Activated naive CD4-positive, alpha-beta T cell treated with anti-CD3 and anti-CD28 coated beads, Interleukin-2, amount 10 ng/mL, durations not matched to agents 7 days and 5 days (primary cell): ENCODE measurements at regions not wholly inside any gene's neighbourhood (a gene's known extent, or its start where the extent isn't known, plus 50 kb on each side); places are given as distances from the start of the nearest gene placed in this dataset.
A peak's percentile ranks its signal among the peaks of the same experiment; 100 is the strongest.

Experiments
- CTCF ChIA-PET: fragments of 350-600 bp; sonication (Branson Sonifier 250); formaldehyde crosslinking; loops from one replicate; lab custom pipeline; 2021; ENCODE audit warnings: antibody characterized with exemption; lab: Charles Lee
- DNase-seq: peaks from one replicate; pipeline ENCODE4 v3.0.0-alpha.2; 2020
- H3K27ac Mint-ChIP-seq: one replicate; pipeline ENCODE4 v1.8.0; 2021; ENCODE audit warnings: mild to moderate bottlenecking, moderate library complexity, mixed read lengths
- H3K27me3 Mint-ChIP-seq: one replicate; pipeline ENCODE4 v1.8.0; 2021; ENCODE audit warnings: mild to moderate bottlenecking, mixed read lengths
- H3K36me3 Mint-ChIP-seq: one replicate; pipeline ENCODE4 v1.8.0; 2021; ENCODE audit warnings: mixed read lengths
- H3K4me1 Mint-ChIP-seq: one replicate; pipeline ENCODE4 v1.8.0; 2021; ENCODE audit warnings: mixed read lengths
- H3K4me3 Mint-ChIP-seq: one replicate; pipeline ENCODE4 v1.8.0; 2021; ENCODE audit warnings: mild to moderate bottlenecking, moderate library complexity, mixed read lengths
- H3K9me3 Mint-ChIP-seq: one replicate; pipeline ENCODE4 v1.8.0; 2021; ENCODE audit warnings: mixed read lengths

- Mint-ChIP-seq H3K4me3 (no peak overlapping the region), H3K27me3 (no peaks in the 10 kb centered on the region), H3K4me1 (no peaks in the 10 kb centered on the region), H3K9me3 (no peaks in the 10 kb centered on the region), H3K27ac (no peak overlapping the region), H3K36me3 (no peaks in the 10 kb centered on the region)
- no peak for DNase-seq
- CTCF ChIA-PET: no interaction called here
Measured at GRCh38 chr2:57881998-57882888, 164.4 kb upstream of the VRK2 start.

GRCh38 chr2:57882895-57883515 lies 163.6 kb upstream of the VRK2 start:
- Mint-ChIP-seq H3K27ac (no peak overlapping the region), H3K9me3 (no peaks in the 10 kb centered on the region), H3K4me1 (no peaks in the 10 kb centered on the region), H3K36me3 (no peaks in the 10 kb centered on the region), H3K4me3 (no peak overlapping the region), H3K27me3 (no peaks in the 10 kb centered on the region)
- CTCF ChIA-PET: no interaction called here
- DNase-seq: no peak

GRCh38 chr2:57884281-57884680 lies 162.3 kb upstream of the VRK2 start:
- CTCF ChIA-PET: no interaction called here
- H3K27me3 Mint-ChIP-seq: no peaks in the 10 kb centered on the region
- no peak for DNase-seq
- no peak overlapping the region for H3K27ac Mint-ChIP-seq
- H3K9me3 Mint-ChIP-seq: no peaks in the 10 kb centered on the region
- peaks cover 7% of the 10 kb centered on the region for H3K4me1 Mint-ChIP-seq
- H3K4me3 Mint-ChIP-seq: no peak overlapping the region
- H3K36me3 Mint-ChIP-seq: no peaks in the 10 kb centered on the region

- Mint-ChIP-seq H3K27ac (no peak overlapping the region), H3K4me3 (no peak overlapping the region), H3K36me3 (no peaks in the 10 kb centered on the region), H3K4me1 (peaks cover 7% of the 10 kb centered on the region), H3K9me3 (no peaks in the 10 kb centered on the region), H3K27me3 (no peaks in the 10 kb centered on the region)
- CTCF ChIA-PET: no interaction called here
- no peak for DNase-seq
Measured at GRCh38 chr2:57885742-57886141, 160.9 kb upstream of the VRK2 start.

GRCh38 chr2:57886161-57886786 lies 160.3 kb upstream of the VRK2 start:
- no peak for DNase-seq
- H3K27ac Mint-ChIP-seq: no peak overlapping the region
- no peaks in the 10 kb centered on the region for H3K27me3 Mint-ChIP-seq
- CTCF ChIA-PET: no interaction called here
- peaks cover 7% of the 10 kb centered on the region for H3K4me1 Mint-ChIP-seq
- H3K4me3 Mint-ChIP-seq: no peak overlapping the region
- no peaks in the 10 kb centered on the region for H3K36me3 Mint-ChIP-seq
- H3K9me3 Mint-ChIP-seq: no peaks in the 10 kb centered on the region

- CTCF ChIA-PET: interaction anchor here (1.3 kb wide), 1 partner anchor 17 kb away, joined by 3 read pairs; no protein-coding TSS in a partner anchor
- no peak overlapping the region for H3K4me3 Mint-ChIP-seq
- no peaks in the 10 kb centered on the region for H3K9me3 Mint-ChIP-seq
- H3K4me1 Mint-ChIP-seq: peaks cover 7% of the 10 kb centered on the region
- H3K27me3 Mint-ChIP-seq: no peaks in the 10 kb centered on the region
- no peak overlapping the region for H3K27ac Mint-ChIP-seq
- DNase-seq: peak; percentile 23
- H3K36me3 Mint-ChIP-seq: no peaks in the 10 kb centered on the region
Measured at GRCh38 chr2:57888463-57888862, 158.1 kb upstream of the VRK2 start.

GRCh38 chr2:57890464-57890863 lies 156.1 kb upstream of the VRK2 start:
- no peak overlapping the region for H3K27ac Mint-ChIP-seq
- no peak for DNase-seq

GRCh38 chr2:57891086-57891712 lies 155.4 kb upstream of the VRK2 start:
- Mint-ChIP-seq H3K27me3 (no peaks in the 10 kb centered on the region), H3K4me3 (no peak overlapping the region), H3K9me3 (no peaks in the 10 kb centered on the region), H3K4me1 (peaks cover 7% of the 10 kb centered on the region), H3K27ac (no peak overlapping the region), H3K36me3 (no peaks in the 10 kb centered on the region)
- CTCF ChIA-PET: no interaction called here
- no peak for DNase-seq

More at GRCh38 chr2:57890464-57890863, 156.1 kb upstream of the VRK2 start:
- Mint-ChIP-seq H3K36me3 (no peaks in the 10 kb centered on the region), H3K9me3 (no peaks in the 10 kb centered on the region), H3K4me1 (peaks cover 7% of the 10 kb centered on the region), H3K4me3 (no peak overlapping the region), H3K27me3 (no peaks in the 10 kb centered on the region)
- CTCF ChIA-PET: no interaction called here

GRCh38 chr2:57892920-57893319 lies 153.7 kb upstream of the VRK2 start:
- H3K27me3 Mint-ChIP-seq: no peaks in the 10 kb centered on the region
- H3K27ac Mint-ChIP-seq: no peak overlapping the region
- H3K9me3 Mint-ChIP-seq: no peaks in the 10 kb centered on the region
- H3K4me3 Mint-ChIP-seq: no peak overlapping the region
- no peak for DNase-seq
- no peaks in the 10 kb centered on the region for H3K36me3 Mint-ChIP-seq
- CTCF ChIA-PET: no interaction called here
- peaks cover 7% of the 10 kb centered on the region for H3K4me1 Mint-ChIP-seq

- H3K36me3 Mint-ChIP-seq: no peaks in the 10 kb centered on the region
Measured at GRCh38 chr2:57893347-57893746, 153.3 kb upstream of the VRK2 start.

GRCh38 chr2:57893786-57894185 lies 152.8 kb upstream of the VRK2 start:
- Mint-ChIP-seq H3K4me3 (no peak overlapping the region), H3K9me3 (no peaks in the 10 kb centered on the region), H3K27ac (no peak overlapping the region), H3K36me3 (no peaks in the 10 kb centered on the region), H3K27me3 (no peaks in the 10 kb centered on the region), H3K4me1 (peaks cover under 1% of the 10 kb centered on the region)
- CTCF ChIA-PET: no interaction called here
- DNase-seq: no peak

More at GRCh38 chr2:57893347-57893746, 153.3 kb upstream of the VRK2 start:
- Mint-ChIP-seq H3K4me1 (peaks cover 4% of the 10 kb centered on the region), H3K4me3 (no peak overlapping the region), H3K27ac (no peak overlapping the region), H3K27me3 (no peaks in the 10 kb centered on the region), H3K9me3 (no peaks in the 10 kb centered on the region)
- CTCF ChIA-PET: no interaction called here
- no peak for DNase-seq

- Mint-ChIP-seq H3K9me3 (no peaks in the 10 kb centered on the region), H3K4me3 (no peak overlapping the region), H3K27ac (no peak overlapping the region), H3K4me1 (no peaks in the 10 kb centered on the region), H3K27me3 (no peaks in the 10 kb centered on the region), H3K36me3 (no peaks in the 10 kb centered on the region)
- CTCF ChIA-PET: no interaction called here
- DNase-seq: no peak
Measured at GRCh38 chr2:57894381-57894780, 152.2 kb upstream of the VRK2 start.

GRCh38 chr2:57897920-57898319 lies 148.7 kb upstream of the VRK2 start:
- no peaks in the 10 kb centered on the region for H3K4me1 Mint-ChIP-seq
- CTCF ChIA-PET: interaction anchor here (0.8 to 1.4 kb wide), 2 partner anchors 8 to 340 kb away, joined by 3 to 4 read pairs; no protein-coding TSS in a partner anchor
- H3K4me3 Mint-ChIP-seq: no peak overlapping the region
- DNase-seq: no peak
- no peaks in the 10 kb centered on the region for H3K27me3 Mint-ChIP-seq
- no peak overlapping the region for H3K27ac Mint-ChIP-seq
- H3K9me3 Mint-ChIP-seq: no peaks in the 10 kb centered on the region
- H3K36me3 Mint-ChIP-seq: no peaks in the 10 kb centered on the region

- no peak for DNase-seq
- Mint-ChIP-seq H3K4me3 (no peak overlapping the region), H3K4me1 (no peaks in the 10 kb centered on the region), H3K27me3 (no peaks in the 10 kb centered on the region), H3K9me3 (no peaks in the 10 kb centered on the region), H3K36me3 (no peaks in the 10 kb centered on the region), H3K27ac (no peak overlapping the region)
- CTCF ChIA-PET: no interaction called here
Measured at GRCh38 chr2:57899898-57900297, 146.7 kb upstream of the VRK2 start.
